H9 (cell line): ENCODE measurements at regions not wholly inside any gene's neighbourhood (a gene's known extent, or its start where the extent isn't known, plus 50 kb on each side); places are given as distances from the start of the nearest gene placed in this dataset.

ENCODE experiments used
- DNase-seq: peaks from one replicate; pipeline ENCODE4 v3.0.0-alpha.2; 2017
- H2AFZ ChIP-seq: one replicate; pipeline ENCODE4 v1.6.1; 2013; ENCODE audit warnings: mild to moderate bottlenecking, low read length, control low read depth, moderate library complexity
- H2AK5ac ChIP-seq: 2 replicates; pipeline ENCODE4 v1.6.1; 2013; ENCODE audit warnings: low read length, control low read depth, mixed read lengths; ENCODE audit not compliant: insufficient read length
- H2BK120ac ChIP-seq: one replicate; pipeline ENCODE4 v1.6.1; 2013; ENCODE audit warnings: low read depth, mild to moderate bottlenecking, low read length, control low read depth, inconsistent platforms; ENCODE audit not compliant: poor library complexity, severe bottlenecking
- H2BK12ac ChIP-seq: 2 replicates; pipeline ENCODE4 v1.6.1; 2013; ENCODE audit warnings: low read length, control low read depth, mixed read lengths, low read depth; ENCODE audit not compliant: insufficient read length
- H2BK15ac ChIP-seq: 2 replicates; pipeline ENCODE4 v1.6.1; 2013; ENCODE audit warnings: low read depth, low read length, control low read depth
- H2BK20ac ChIP-seq: one replicate; pipeline ENCODE4 v1.6.1; 2013; ENCODE audit warnings: low read depth, mild to moderate bottlenecking, low read length, control low read depth, inconsistent platforms; ENCODE audit not compliant: poor library complexity, severe bottlenecking
- H2BK5ac ChIP-seq: 2 replicates; pipeline ENCODE4 v1.6.1; 2013; ENCODE audit warnings: low read length, control low read depth, mixed read lengths; ENCODE audit not compliant: insufficient read length
- H3K14ac ChIP-seq: 2 replicates; pipeline ENCODE4 v1.6.1; 2013; ENCODE audit warnings: low read length, control low read depth; ENCODE audit not compliant: insufficient read depth
- H3K18ac ChIP-seq: 2 replicates; pipeline ENCODE4 v1.6.1; 2013; ENCODE audit warnings: low read depth, mild to moderate bottlenecking, mixed read lengths, low read length, control low read depth; ENCODE audit not compliant: insufficient read length
- H3K23ac ChIP-seq: 2 replicates; pipeline ENCODE4 v1.6.1; 2013; ENCODE audit warnings: low read length, control low read depth, mixed read lengths, low read depth; ENCODE audit not compliant: insufficient read length
- H3K23me2 ChIP-seq: 2 replicates; pipeline ENCODE4 v1.6.1; 2013; ENCODE audit warnings: low read depth, mild to moderate bottlenecking, mixed read lengths, low read length, control low read depth; ENCODE audit not compliant: insufficient read length, poor library complexity, severe bottlenecking
- H3K27ac ChIP-seq: 2 replicates; pipeline ENCODE4 v1.5.1; 2013; ENCODE audit warnings: low read length, control low read depth, mixed read lengths, low read depth; ENCODE audit not compliant: insufficient read length
- H3K27me3 ChIP-seq: 2 replicates; pipeline ENCODE4 v1.6.1; 2013; ENCODE audit warnings: low read length, control low read depth, inconsistent platforms; ENCODE audit not compliant: insufficient read depth
- H3K4ac ChIP-seq: 2 replicates; pipeline ENCODE4 v1.6.1; 2013; ENCODE audit warnings: low read depth, mild to moderate bottlenecking, control low read depth, inconsistent platforms, low read length, moderate library complexity
- H3K4me1 ChIP-seq: 2 replicates; pipeline ENCODE4 v1.6.1; 2013; ENCODE audit warnings: low read length, control low read depth, inconsistent platforms; ENCODE audit not compliant: insufficient read depth
- H3K4me2 ChIP-seq: 2 replicates; pipeline ENCODE4 v1.6.1; 2013; ENCODE audit warnings: low read length, control low read depth, mixed read lengths; ENCODE audit not compliant: insufficient read length, insufficient read depth
- H3K56ac ChIP-seq: 2 replicates; pipeline ENCODE4 v1.6.1; 2013; ENCODE audit warnings: low read depth, mild to moderate bottlenecking, mixed read lengths, low read length, control low read depth; ENCODE audit not compliant: insufficient read length
- H3K79me1 ChIP-seq: 2 replicates; pipeline ENCODE4 v1.6.1; 2013; ENCODE audit warnings: low read depth, mild to moderate bottlenecking, moderate library complexity, low read length, control low read depth, inconsistent platforms; ENCODE audit not compliant: insufficient read depth, poor library complexity, severe bottlenecking
- H3K79me2 ChIP-seq: 2 replicates; pipeline ENCODE4 v1.6.1; 2013; ENCODE audit warnings: low read length, control low read depth, inconsistent platforms; ENCODE audit not compliant: insufficient read depth
- H3K9ac ChIP-seq: 2 replicates; pipeline ENCODE4 v1.6.1; 2013; ENCODE audit warnings: low read length, control low read depth, mixed read lengths; ENCODE audit not compliant: insufficient read length; ENCODE audit errors: extremely low read depth
- H3K9me3 ChIP-seq: one replicate; pipeline ENCODE4 v1.6.1; 2013; ENCODE audit warnings: low read depth, low read length, inconsistent platforms; ENCODE audit not compliant: control insufficient read depth
- H3T11ph ChIP-seq: one replicate; pipeline ENCODE4 v1.6.1; 2013; ENCODE audit warnings: mild to moderate bottlenecking, low read length, control low read depth, inconsistent platforms
- H4K20me1 ChIP-seq: one replicate; pipeline ENCODE4 v1.6.1; 2013; ENCODE audit not compliant: control insufficient read depth, insufficient read length, insufficient read depth
- H4K5ac ChIP-seq: 2 replicates; pipeline ENCODE4 v1.6.1; 2013; ENCODE audit warnings: low read depth, mild to moderate bottlenecking, mixed read lengths, low read length, control low read depth; ENCODE audit not compliant: insufficient read length
- H4K8ac ChIP-seq: replicated peaks from 2 replicates; pipeline ENCODE4 v1.6.1; 2013; ENCODE audit warnings: low read length, control low read depth, mixed read lengths, low read depth; ENCODE audit not compliant: insufficient read length
- H4K91ac ChIP-seq: 2 replicates; pipeline ENCODE4 v1.6.1; 2013; ENCODE audit warnings: low read depth, mild to moderate bottlenecking, moderate library complexity, mixed read lengths, low read length, control low read depth; ENCODE audit not compliant: insufficient read length
- H3K27ac Mint-ChIP-seq, 3 experiments: 2 replicates in 2 of 3; 3 replicates in 1 of 3; pipeline ENCODE4 v1.8.0; 2020 to 2021; ENCODE audit warnings: mixed read lengths in 3 of 3, mild to moderate bottlenecking in 1 of 3, moderate library complexity in 1 of 3
- H3K27me3 Mint-ChIP-seq: 2 replicates; pipeline ENCODE4 v1.8.0; 2021; ENCODE audit warnings: low read depth, mild to moderate bottlenecking, moderate library complexity, mixed read lengths
- H3K36me3 Mint-ChIP-seq, 3 experiments: 2 replicates in 2 of 3; 3 replicates in 1 of 3; pipeline ENCODE4 v1.8.0; 2020 to 2021; ENCODE audit warnings: low read depth in 3 of 3, mixed read lengths in 3 of 3; ENCODE audit not compliant: insufficient read depth in 1 of 3
- H3K4me1 Mint-ChIP-seq, 2 experiments: 2 replicates each; pipeline ENCODE4 v1.8.0; 2020; ENCODE audit warnings: mixed read lengths in 2 of 2
- H3K4me3 Mint-ChIP-seq, 2 experiments: 2 replicates in 1 of 2; 3 replicates in 1 of 2; pipeline ENCODE4 v1.8.0; 2020 to 2021; ENCODE audit warnings: mild to moderate bottlenecking in 2 of 2, mixed read lengths in 2 of 2, moderate library complexity in 1 of 2
- H3K9me3 Mint-ChIP-seq, 2 experiments: 2 replicates in 1 of 2; 3 replicates in 1 of 2; pipeline ENCODE4 v1.8.0; 2020; ENCODE audit warnings: mild to moderate bottlenecking in 2 of 2, mixed read lengths in 2 of 2, moderate library complexity in 1 of 2
- WGBS: extraction: QIAGEN DNeasy Blood & Tissue Kit; methylation state at CpG from one replicate; pipeline ENCODE4 v1.1.7; 2013; ENCODE audit warnings: missing lambda C conversion rate, low lambda C conversion rate, mixed read lengths; ENCODE audit not compliant: insufficient read length; ENCODE audit errors: extremely low coverage; 5-methylcytosine and 5-hydroxymethylcytosine counted together
- TF ChIP-seq, protein P1 (sequence below): fragments of 200-600 bp; sonication (generic); conservative IDR thresholded peaks from 3 replicates; pipeline ENCODE4 v1.8.0; 2021; ENCODE audit warnings: antibody characterized with exemption, mild to moderate bottlenecking

DNA sequence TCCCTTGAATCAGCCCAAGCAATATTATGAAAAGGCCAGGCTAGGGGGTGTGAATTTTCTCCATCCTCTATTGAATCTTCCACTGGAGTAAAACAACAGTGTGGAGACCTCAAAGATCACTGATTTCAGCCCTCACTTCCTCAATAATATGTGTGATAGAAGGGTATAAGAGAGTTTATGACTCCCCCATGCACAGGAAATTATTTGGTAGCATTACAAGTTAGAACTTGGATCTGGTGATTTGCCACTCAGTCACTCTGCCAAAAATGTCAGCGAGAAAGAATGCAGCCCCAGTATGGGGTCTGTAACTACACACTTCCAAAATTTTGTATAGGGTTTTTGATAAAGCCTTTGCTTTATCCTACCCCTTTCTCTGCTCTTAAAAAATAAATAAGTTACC, 81.0 kb upstream of the KCNMB2 start:
- H3K79me2 ChIP-seq = no peaks in the 10 kb centered on the region
- TF ChIP-seq, protein P1, sequence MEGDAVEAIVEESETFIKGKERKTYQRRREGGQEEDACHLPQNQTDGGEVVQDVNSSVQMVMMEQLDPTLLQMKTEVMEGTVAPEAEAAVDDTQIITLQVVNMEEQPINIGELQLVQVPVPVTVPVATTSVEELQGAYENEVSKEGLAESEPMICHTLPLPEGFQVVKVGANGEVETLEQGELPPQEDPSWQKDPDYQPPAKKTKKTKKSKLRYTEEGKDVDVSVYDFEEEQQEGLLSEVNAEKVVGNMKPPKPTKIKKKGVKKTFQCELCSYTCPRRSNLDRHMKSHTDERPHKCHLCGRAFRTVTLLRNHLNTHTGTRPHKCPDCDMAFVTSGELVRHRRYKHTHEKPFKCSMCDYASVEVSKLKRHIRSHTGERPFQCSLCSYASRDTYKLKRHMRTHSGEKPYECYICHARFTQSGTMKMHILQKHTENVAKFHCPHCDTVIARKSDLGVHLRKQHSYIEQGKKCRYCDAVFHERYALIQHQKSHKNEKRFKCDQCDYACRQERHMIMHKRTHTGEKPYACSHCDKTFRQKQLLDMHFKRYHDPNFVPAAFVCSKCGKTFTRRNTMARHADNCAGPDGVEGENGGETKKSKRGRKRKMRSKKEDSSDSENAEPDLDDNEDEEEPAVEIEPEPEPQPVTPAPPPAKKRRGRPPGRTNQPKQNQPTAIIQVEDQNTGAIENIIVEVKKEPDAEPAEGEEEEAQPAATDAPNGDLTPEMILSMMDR = no peak
- H4K20me1 ChIP-seq = no peaks in the 10 kb centered on the region
- WGBS = no CpG with 5 or more reads among the region's 1 CpG
- H3K14ac ChIP-seq = no peak overlapping the region
- no peak overlapping the region for H4K8ac ChIP-seq
- no peak overlapping the region for H4K91ac ChIP-seq
- H3K27me3 ChIP-seq = no peaks in the 10 kb centered on the region
- no peak overlapping the region for H3K9ac ChIP-seq
- no peak overlapping the region for H2BK15ac ChIP-seq
- no peak overlapping the region for H3K56ac ChIP-seq
- no peak overlapping the region for H2BK120ac ChIP-seq
- H2BK12ac ChIP-seq = no peak overlapping the region
- no peak overlapping the region for H3K4me2 ChIP-seq
- no peak overlapping the region for H3T11ph ChIP-seq
- no peak overlapping the region for H3K4ac ChIP-seq
- DNase-seq = no peak
- H3K27ac ChIP-seq = no peak overlapping the region
- no peak overlapping the region for H2BK20ac ChIP-seq
- no peaks in the 10 kb centered on the region for H3K4me1 ChIP-seq
- no peak overlapping the region for H3K23ac ChIP-seq
- H4K5ac ChIP-seq = no peak overlapping the region
- H3K9me3 ChIP-seq = no peaks in the 10 kb centered on the region
- H2AFZ ChIP-seq = no peak overlapping the region
- Mint-ChIP-seq H3K4me3 (no peak overlapping the region), H3K4me1 (no peaks in the 10 kb centered on the region; a peak in 1 of 4 replicates), H3K27me3 (no peaks in the 10 kb centered on the region; the same call in 1 of the 2 replicates), H3K36me3 (no peaks in the 10 kb centered on the region), H3K27ac (no peak overlapping the region), H3K9me3 (no peaks in the 10 kb centered on the region)
- no peaks in the 10 kb centered on the region for H3K23me2 ChIP-seq
- H2AK5ac ChIP-seq = no peak overlapping the region
- no peak overlapping the region for H2BK5ac ChIP-seq
- H3K79me1 ChIP-seq = no peaks in the 10 kb centered on the region
- H3K18ac ChIP-seq = no peak overlapping the region
